ENCODE measurements at regions not wholly inside any gene's neighbourhood (a gene's known extent, or its start where the extent isn't known, plus 50 kb on each side); places are given as distances from the start of the nearest gene placed in this dataset.

- no TSS peak for BruUV-seq (replicated peaks)
These were observed 448.3 kb upstream of the DDI1 start for GRCh38 chr11:103587901-103588788.

More at GRCh38 chr11:103587901-103588788, 448.3 kb upstream of the DDI1 start:
- Histone ChIP-seq H3K36me3 (replicated peaks in 1 of 2; ENCODE audit: control insufficient read depth in 1 of 2, insufficient read depth in 2 of 2, low read length in 2 of 2) (no peaks in the 10 kb centered on the region), H3K4me1 (ENCODE audit: insufficient read depth, low read length) (no peaks in the 10 kb centered on the region), H4K20me1 (ENCODE audit: insufficient read depth, low read length) (no peaks in the 10 kb centered on the region), H3K27me3 (ENCODE audit: control insufficient read depth in 1 of 2, insufficient read depth in 2 of 2, low read length in 2 of 2) (no peaks in the 10 kb centered on the region), H2AFZ (ENCODE audit: low read length) (no peak overlapping the region), H3K79me2 (ENCODE audit: insufficient read depth, low read length) (no peaks in the 10 kb centered on the region), H3K9me3 (ENCODE audit: low read length) (no peaks in the 10 kb centered on the region), H3K4me2 (ENCODE audit: low read depth, low read length) (no peak overlapping the region), H3K9ac (ENCODE audit: insufficient read depth, low read depth, low read length) (no peak overlapping the region), H3K4me3 (replicated peaks in 1 of 3; ENCODE audit: insufficient read depth in 1 of 3, low read depth in 2 of 3, low read length in 3 of 3) (no peak overlapping the region), H3K27ac (ENCODE audit: extremely low read length, insufficient read depth, low read length) (no peak overlapping the region)
- intact Hi-C loops (cut with micrococcal nuclease; ENCODE audit: unreplicated experiment) (no loop called here), in situ Hi-C loops (cut with HindIII; ENCODE audit: extremely low pct_ligation_motif_present, low pct_unique_long_range_greater_than_20kb) (no loop called here)
- ATAC-seq (no peak), DNase-seq (ENCODE audit: low spot score) (no peak), FAIRE-seq (no peak)
- CTCF ChIA-PET (ENCODE audit: low intra/inter-chr PET ratio, low total read pairs): no interaction called here
- WGBS (ENCODE audit: low lambda C conversion rate): 10% methylated on average over 4 of the region's 4 CpGs
- TF ChIP-seq TMF1 (CRISPR knock-in tag; IDR thresholded peaks at IDR 0.05; ENCODE audit: low read depth) (no peak), NFE2 (CRISPR knock-in tag; IDR thresholded peaks at IDR 0.05) (no peak), ZNF160 (CRISPR knock-in tag; IDR thresholded peaks at IDR 0.05) (no peak), ZNF207 (IDR thresholded peaks at IDR 0.05; ENCODE audit: borderline replicate concordance) (no peak), ZNF276 (CRISPR knock-in tag; IDR thresholded peaks at IDR 0.05; ENCODE audit: low read depth) (no peak), TERF1 (CRISPR knock-in tag; IDR thresholded peaks at IDR 0.05) (no peak)
- TF ChIP-seq, protein P1, sequence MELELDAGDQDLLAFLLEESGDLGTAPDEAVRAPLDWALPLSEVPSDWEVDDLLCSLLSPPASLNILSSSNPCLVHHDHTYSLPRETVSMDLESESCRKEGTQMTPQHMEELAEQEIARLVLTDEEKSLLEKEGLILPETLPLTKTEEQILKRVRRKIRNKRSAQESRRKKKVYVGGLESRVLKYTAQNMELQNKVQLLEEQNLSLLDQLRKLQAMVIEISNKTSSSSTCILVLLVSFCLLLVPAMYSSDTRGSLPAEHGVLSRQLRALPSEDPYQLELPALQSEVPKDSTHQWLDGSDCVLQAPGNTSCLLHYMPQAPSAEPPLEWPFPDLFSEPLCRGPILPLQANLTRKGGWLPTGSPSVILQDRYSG (CRISPR knock-in tag; IDR thresholded peaks at IDR 0.05): no peak
- POLR2A ChIA-PET: no interaction called here

All from HepG2 (cell line).